ENCODE measurements at regions not wholly inside any gene's neighbourhood (a gene's known extent, or its start where the extent isn't known, plus 50 kb on each side); places are given as distances from the start of the nearest gene placed in this dataset.

DNA sequence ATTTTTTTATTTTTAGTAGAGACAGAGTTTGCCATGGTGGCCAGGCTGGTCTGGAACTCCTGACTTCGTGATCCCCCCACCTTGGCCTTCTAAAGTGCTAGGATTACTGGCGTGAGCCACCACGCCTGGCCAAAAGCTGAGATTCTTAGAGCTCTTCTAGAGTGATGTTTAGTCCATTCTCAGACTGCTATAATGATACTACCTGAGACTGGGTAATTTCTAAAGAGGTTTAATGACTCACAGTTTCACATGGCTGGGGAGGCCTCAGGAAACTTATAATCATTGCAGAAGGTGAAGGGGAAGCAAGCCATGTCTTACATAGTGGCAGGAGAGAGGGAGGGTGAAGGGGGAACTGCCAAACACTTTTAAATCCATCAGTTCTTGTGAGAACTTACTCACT is 1804.9 kb upstream of the LRRTM1 start:
- ATAC-seq (ENCODE audit: low FRiP score in 2 of 2) (no peak), DNase-seq (no peak)
- no peaks in the 10 kb centered on the region for H3K36me3 ChIP-seq
- H3K27ac ChIP-seq = no peak overlapping the region
- 82 to 83% methylated on average over 3 of the region's 3 CpGs for WGBS, 2 donors
- no peaks in the 10 kb centered on the region for H3K27me3 ChIP-seq
- no peaks in the 10 kb centered on the region for H3K4me1 ChIP-seq
- TF ChIP-seq EP300 (IDR thresholded peaks at IDR 0.05) (no peak), POLR2A (IDR thresholded peaks at IDR 0.05) (no peak), POLR2AphosphoS5 (IDR thresholded peaks at IDR 0.05) (no peak)
- TF ChIP-seq, protein P1, sequence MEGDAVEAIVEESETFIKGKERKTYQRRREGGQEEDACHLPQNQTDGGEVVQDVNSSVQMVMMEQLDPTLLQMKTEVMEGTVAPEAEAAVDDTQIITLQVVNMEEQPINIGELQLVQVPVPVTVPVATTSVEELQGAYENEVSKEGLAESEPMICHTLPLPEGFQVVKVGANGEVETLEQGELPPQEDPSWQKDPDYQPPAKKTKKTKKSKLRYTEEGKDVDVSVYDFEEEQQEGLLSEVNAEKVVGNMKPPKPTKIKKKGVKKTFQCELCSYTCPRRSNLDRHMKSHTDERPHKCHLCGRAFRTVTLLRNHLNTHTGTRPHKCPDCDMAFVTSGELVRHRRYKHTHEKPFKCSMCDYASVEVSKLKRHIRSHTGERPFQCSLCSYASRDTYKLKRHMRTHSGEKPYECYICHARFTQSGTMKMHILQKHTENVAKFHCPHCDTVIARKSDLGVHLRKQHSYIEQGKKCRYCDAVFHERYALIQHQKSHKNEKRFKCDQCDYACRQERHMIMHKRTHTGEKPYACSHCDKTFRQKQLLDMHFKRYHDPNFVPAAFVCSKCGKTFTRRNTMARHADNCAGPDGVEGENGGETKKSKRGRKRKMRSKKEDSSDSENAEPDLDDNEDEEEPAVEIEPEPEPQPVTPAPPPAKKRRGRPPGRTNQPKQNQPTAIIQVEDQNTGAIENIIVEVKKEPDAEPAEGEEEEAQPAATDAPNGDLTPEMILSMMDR (IDR thresholded peaks at IDR 0.05) = no peak
- H3K9me3 ChIP-seq = no peaks in the 10 kb centered on the region
- no peak overlapping the region for H3K4me3 ChIP-seq

DNA sequence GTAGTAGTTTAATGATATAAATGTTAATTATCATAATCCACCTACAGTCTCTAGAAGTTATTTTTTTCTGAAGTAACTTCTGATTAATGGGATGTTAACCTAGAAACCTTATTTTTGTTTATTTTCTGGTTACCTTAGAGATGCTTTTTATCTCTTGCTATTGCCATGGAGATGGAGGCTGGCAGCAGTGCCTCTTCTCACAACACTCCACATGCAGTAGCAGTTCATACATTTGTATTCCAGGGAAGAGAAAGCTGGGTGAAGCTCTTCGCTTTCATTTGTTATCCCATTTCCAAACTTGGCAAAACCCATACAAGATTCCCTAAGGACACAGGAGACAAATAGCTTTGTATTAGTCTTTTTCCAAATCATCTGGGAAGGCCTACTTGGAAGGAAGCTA is 1794.1 kb upstream of the LRRTM1 start:
- Histone ChIP-seq H3K27ac (no peak overlapping the region), H3K27me3 (no peaks in the 10 kb centered on the region), H3K4me1 (no peaks in the 10 kb centered on the region), H3K4me3 (no peak overlapping the region), H3K9me3 (no peaks in the 10 kb centered on the region), H3K36me3 (no peaks in the 10 kb centered on the region)
- DNase-seq (no peak), ATAC-seq (ENCODE audit: low FRiP score in 2 of 2) (no peak)
- TF ChIP-seq, protein P1 (IDR thresholded peaks at IDR 0.05) = no peak
- TF ChIP-seq POLR2AphosphoS5 (IDR thresholded peaks at IDR 0.05) (no peak), POLR2A (IDR thresholded peaks at IDR 0.05) (no peak), EP300 (IDR thresholded peaks at IDR 0.05) (no peak)
- 83 to 95% methylated on average over 1 of the region's 1 CpG for WGBS, 2 donors

DNA sequence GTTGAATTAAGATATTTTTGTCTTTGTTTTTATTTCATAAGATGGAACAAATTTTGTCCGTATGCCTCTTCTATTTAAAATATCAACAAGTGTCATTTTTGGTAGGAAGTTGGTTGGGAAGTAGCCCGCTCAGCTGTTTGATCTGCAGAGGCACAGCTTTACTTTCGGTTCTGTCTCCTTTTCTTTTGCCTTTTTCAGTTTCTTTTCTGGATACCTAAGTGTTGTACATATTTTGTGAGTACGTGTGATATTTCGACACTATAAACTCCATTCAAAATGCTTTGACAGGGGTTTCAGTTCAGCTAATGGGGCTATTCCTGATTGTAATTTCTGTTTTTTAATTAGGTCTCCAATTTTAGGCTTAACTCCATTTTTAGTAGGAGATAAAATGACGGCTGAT is 1785.0 kb upstream of the LRRTM1 start:
- Histone ChIP-seq H3K36me3 (no peaks in the 10 kb centered on the region), H3K9me3 (peaks cover 0 to 6% (median 3%) of the 10 kb centered on the region in 4 donors), H3K4me3 (no peak overlapping the region), H3K27me3 (no peaks in the 10 kb centered on the region), H3K4me1 (no peaks in the 10 kb centered on the region), H3K27ac (no peak overlapping the region)
- DNase-seq = no peak
- ATAC-seq (ENCODE audit: low FRiP score in 2 of 2) = no peak
- WGBS, 2 donors = 55 to 57% methylated on average over 6 of the region's 6 CpGs
- TF ChIP-seq POLR2A (IDR thresholded peaks at IDR 0.05) = no peak
- no peak for TF ChIP-seq EP300 (IDR thresholded peaks at IDR 0.05)

DNA sequence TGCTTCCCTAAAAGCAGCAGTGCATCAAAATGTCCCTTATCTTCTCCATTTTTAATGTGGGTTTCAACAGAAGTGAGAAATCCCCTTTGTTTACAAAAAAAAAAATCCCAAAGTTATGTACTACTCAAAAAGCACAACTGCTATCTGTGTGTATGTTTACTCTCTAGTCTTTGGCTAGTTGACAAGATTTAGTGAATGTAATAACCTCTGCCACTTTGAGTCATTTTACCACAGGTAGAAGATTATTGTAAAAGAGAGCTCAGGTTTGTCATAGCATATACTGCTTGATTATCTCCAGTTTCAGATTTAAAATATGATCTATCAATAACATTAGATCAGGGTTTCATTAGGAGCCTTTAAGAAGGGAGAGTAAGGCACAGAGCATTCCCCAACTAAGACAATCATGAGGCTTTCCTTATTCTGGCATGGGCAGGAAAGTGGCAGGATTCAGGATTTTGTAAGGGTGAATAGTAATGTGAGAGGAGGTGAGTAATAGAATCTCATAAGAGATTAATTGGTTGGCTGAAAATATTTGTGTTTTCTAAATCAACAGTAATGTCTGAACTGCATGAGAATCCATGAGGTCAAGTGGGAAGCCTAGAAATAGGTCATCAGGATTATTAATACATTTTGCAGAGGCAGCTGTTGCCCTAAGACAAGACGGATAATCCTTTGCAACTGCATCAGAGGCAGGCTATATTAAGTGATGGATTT is 1780.3 kb upstream of the LRRTM1 start:
- no peak overlapping the region for H3K27ac ChIP-seq
- TF ChIP-seq POLR2A (IDR thresholded peaks at IDR 0.05) (no peak), EP300 (IDR thresholded peaks at IDR 0.05) (no peak), POLR2AphosphoS5 (IDR thresholded peaks at IDR 0.05) (no peak)
- TF ChIP-seq, protein P1 (IDR thresholded peaks at IDR 0.05) = no peak
- ATAC-seq (ENCODE audit: low FRiP score in 2 of 2) = no peak
- H3K9me3 ChIP-seq = peaks cover 0 to 6% (median 3%) of the 10 kb centered on the region in 4 donors
- WGBS, 2 donors = 91 to 97% methylated on average over 1 of the region's 1 CpG
- H3K4me3 ChIP-seq = no peak overlapping the region
- H3K27me3 ChIP-seq = no peaks in the 10 kb centered on the region
- no peak for DNase-seq
- no peaks in the 10 kb centered on the region for H3K36me3 ChIP-seq
- no peaks in the 10 kb centered on the region for H3K4me1 ChIP-seq

DNA sequence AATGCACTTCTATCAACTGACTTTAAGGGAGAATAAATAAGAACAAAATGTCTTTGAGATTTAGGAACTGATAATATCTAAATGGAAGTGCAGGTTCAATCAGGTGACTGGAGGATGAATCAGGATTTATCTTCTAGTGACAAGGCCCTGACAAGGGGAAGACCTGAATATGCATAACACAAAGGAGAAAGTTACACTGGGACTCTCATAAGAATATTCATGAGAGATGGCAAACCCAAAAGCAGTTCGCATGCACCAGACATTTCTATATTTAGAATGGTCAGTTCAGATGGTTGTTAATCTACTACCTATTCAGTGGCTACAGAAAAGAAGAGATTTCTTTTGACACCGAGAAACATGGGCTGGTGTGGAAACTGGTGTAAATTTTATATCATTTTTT is 1771.3 kb upstream of the LRRTM1 start:
- Histone ChIP-seq H3K27ac (no peak overlapping the region), H3K36me3 (no peaks in the 10 kb centered on the region), H3K9me3 (no peaks in the 10 kb centered on the region), H3K4me1 (no peaks in the 10 kb centered on the region), H3K27me3 (no peaks in the 10 kb centered on the region), H3K4me3 (no peak overlapping the region)
- TF ChIP-seq, protein P1 (IDR thresholded peaks at IDR 0.05) = no peak
- TF ChIP-seq EP300 (IDR thresholded peaks at IDR 0.05) (no peak), POLR2A (IDR thresholded peaks at IDR 0.05) (no peak), POLR2AphosphoS5 (IDR thresholded peaks at IDR 0.05) (no peak)
- DNase-seq = no peak
- WGBS, 2 donors = 89 to 93% methylated on average over 2 of the region's 2 CpGs
- no peak for ATAC-seq (ENCODE audit: low FRiP score in 2 of 2)

Data from upper lobe of left lung (tissue), 6 donors.